A673 (cell line): ENCODE measurements at regions not wholly inside any gene's neighbourhood (a gene's known extent, or its start where the extent isn't known, plus 50 kb on each side); places are given as distances from the start of the nearest gene placed in this dataset.

ENCODE experiments used
- BruUV-seq: library from RNA; stranded (reverse); fragments of 400-500 nt; replicated peaks from 2 replicates; lab custom pipeline; 2021; lab: Mats Ljungman, UMichigan
- CTCF ChIA-PET: fragments of 300-600 bp; sonication (Branson Sonifier 250); formaldehyde crosslinking; loops from one replicate; lab custom pipeline; 2022; ENCODE audit warnings: antibody characterized with exemption; lab: Charles Lee
- POLR2A ChIA-PET: fragments of 300-600 bp; sonication (Branson Sonifier 250); formaldehyde crosslinking; loops from one replicate; lab custom pipeline; 2022; ENCODE audit warnings: antibody characterized with exemption; ENCODE audit not compliant: low non-redundant PET; lab: Charles Lee
- DNase-seq: peaks from one replicate; pipeline ENCODE4 v3.0.0-alpha.2; 2015; ENCODE audit warnings: low spot score
- H3K27ac ChIP-seq: fragments of 200-600 bp; sonication (generic); 2 replicates; pipeline ENCODE4 v1.5.1; 2016; ENCODE audit warnings: mixed run types, low read depth, mild to moderate bottlenecking, mixed read lengths, antibody characterized with exemption, low read length; ENCODE audit not compliant: poor library complexity, severe bottlenecking
- H3K27me3 ChIP-seq: fragments of 200-600 bp; sonication (generic); replicated peaks from 2 replicates; pipeline ENCODE4 v1.6.1; 2017; ENCODE audit warnings: mixed run types, low read depth, mild to moderate bottlenecking, mixed read lengths, antibody characterized with exemption, low read length; ENCODE audit not compliant: insufficient read depth, poor library complexity
- H3K36me3 ChIP-seq: fragments of 200-600 bp; sonication (generic); 2 replicates; pipeline ENCODE4 v1.6.1; 2016; ENCODE audit warnings: mixed run types, mild to moderate bottlenecking, mixed read lengths, antibody characterized with exemption, low read length; ENCODE audit not compliant: insufficient read depth, poor library complexity, severe bottlenecking
- H3K4me1 ChIP-seq: fragments of 200-600 bp; sonication (generic); 2 replicates; pipeline ENCODE4 v1.6.1; 2017; ENCODE audit warnings: mixed run types, mild to moderate bottlenecking, mixed read lengths, antibody characterized with exemption, low read length; ENCODE audit not compliant: insufficient read depth, poor library complexity, severe bottlenecking
- H3K4me3 ChIP-seq: fragments of 200-600 bp; sonication (generic); 2 replicates; pipeline ENCODE4 v1.5.1; 2016; ENCODE audit warnings: low read depth, mixed run types, mild to moderate bottlenecking, mixed read lengths, low read length; ENCODE audit not compliant: poor library complexity, severe bottlenecking
- H3K9me3 ChIP-seq: fragments of 200-600 bp; sonication (generic); 2 replicates; pipeline ENCODE4 v1.6.1; 2016; ENCODE audit warnings: mixed run types, low read depth, mild to moderate bottlenecking, mixed read lengths, antibody characterized with exemption, low read length; ENCODE audit not compliant: poor library complexity, severe bottlenecking
- EZH2 ChIP-seq: fragments of 200-600 bp; sonication (generic); IDR thresholded peaks from 2 replicates; pipeline ENCODE4 v1.6.1; 2017; ENCODE audit warnings: borderline replicate concordance, low read depth, mild to moderate bottlenecking, mixed read lengths, antibody characterized with exemption, low read length; ENCODE audit not compliant: poor library complexity, severe bottlenecking
- intact Hi-C: fragments of 100-400 bp; cut with micrococcal nuclease; formaldehyde crosslinking; loops from one replicate; pipeline ENCODE4 v1.10.0; 2022; ENCODE audit not compliant: unreplicated experiment
- TF ChIP-seq, protein P1 (sequence below): fragments of 300-800, 200-600 bp; sonication (generic); conservative IDR thresholded peaks from 2 replicates; pipeline ENCODE4 v1.5.1; 2017; ENCODE audit warnings: low read depth, mild to moderate bottlenecking, antibody characterized with exemption, low read length, moderate library complexity, mixed read lengths

DNA sequence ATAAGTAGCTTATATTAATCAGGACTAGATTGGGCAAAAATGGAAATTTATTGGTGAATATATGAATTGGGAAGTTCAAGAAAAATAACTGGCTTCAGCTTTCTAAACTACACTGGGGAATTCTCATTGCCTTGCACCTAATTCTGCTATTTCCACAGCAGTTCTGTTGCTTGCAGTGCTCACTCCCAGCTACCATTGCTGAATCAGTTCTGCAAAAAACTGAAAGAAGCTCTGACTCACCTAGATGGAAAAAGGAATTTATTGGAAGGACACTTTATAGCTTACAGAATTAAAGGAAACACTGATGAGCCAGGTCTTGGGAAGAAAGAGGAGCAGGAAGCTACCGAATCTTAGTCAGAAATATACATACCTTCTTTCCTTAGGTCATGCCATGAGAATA is 60.3 kb upstream of the ACVR1 start:
- TF ChIP-seq, protein P1, sequence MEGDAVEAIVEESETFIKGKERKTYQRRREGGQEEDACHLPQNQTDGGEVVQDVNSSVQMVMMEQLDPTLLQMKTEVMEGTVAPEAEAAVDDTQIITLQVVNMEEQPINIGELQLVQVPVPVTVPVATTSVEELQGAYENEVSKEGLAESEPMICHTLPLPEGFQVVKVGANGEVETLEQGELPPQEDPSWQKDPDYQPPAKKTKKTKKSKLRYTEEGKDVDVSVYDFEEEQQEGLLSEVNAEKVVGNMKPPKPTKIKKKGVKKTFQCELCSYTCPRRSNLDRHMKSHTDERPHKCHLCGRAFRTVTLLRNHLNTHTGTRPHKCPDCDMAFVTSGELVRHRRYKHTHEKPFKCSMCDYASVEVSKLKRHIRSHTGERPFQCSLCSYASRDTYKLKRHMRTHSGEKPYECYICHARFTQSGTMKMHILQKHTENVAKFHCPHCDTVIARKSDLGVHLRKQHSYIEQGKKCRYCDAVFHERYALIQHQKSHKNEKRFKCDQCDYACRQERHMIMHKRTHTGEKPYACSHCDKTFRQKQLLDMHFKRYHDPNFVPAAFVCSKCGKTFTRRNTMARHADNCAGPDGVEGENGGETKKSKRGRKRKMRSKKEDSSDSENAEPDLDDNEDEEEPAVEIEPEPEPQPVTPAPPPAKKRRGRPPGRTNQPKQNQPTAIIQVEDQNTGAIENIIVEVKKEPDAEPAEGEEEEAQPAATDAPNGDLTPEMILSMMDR: no peak
- TF ChIP-seq EZH2: no peak
- DNase-seq: no peak
- Histone ChIP-seq H3K36me3 (no peaks in the 10 kb centered on the region), H3K27ac (no peak overlapping the region), H3K9me3 (no peaks in the 10 kb centered on the region), H3K27me3 (no peaks in the 10 kb centered on the region), H3K4me1 (peaks cover 17% of the 10 kb centered on the region), H3K4me3 (no peak overlapping the region)
- CTCF ChIA-PET: no interaction called here
- BruUV-seq: no TSS peak
- POLR2A ChIA-PET: no interaction called here
- intact Hi-C loops: no loop called here

DNA sequence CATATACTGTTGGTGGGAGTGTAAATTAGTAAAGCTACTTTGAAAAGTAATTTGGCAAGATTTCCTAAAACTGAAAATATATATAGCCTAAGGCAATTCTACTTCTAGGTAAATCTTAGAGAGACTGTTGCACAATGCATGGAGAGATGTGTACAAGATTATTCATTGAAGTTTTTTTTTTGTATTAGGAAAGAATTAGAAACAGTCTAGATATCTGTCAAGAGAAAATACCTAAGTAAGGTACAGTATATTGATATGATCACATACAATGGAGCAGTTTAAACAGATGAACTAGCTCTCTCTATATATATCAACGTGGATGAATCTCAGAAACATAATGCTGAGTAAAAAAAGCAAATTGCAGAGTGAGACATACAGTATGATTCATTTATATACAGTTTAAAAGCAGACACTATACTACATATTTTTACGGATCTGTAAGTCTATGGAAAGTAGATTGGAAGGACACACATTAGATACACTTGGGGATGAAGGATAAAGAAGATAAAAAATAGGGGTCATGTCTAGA is 59.3 kb upstream of the ACVR1 start:
- no peaks in the 10 kb centered on the region for H3K27me3 ChIP-seq
- CTCF ChIA-PET: no interaction called here
- H3K36me3 ChIP-seq: no peaks in the 10 kb centered on the region
- no peaks in the 10 kb centered on the region for H3K9me3 ChIP-seq
- no peak overlapping the region for H3K27ac ChIP-seq
- DNase-seq: no peak
- POLR2A ChIA-PET: no interaction called here
- intact Hi-C loops: no loop called here
- peaks cover 17% of the 10 kb centered on the region for H3K4me1 ChIP-seq
- H3K4me3 ChIP-seq: no peak overlapping the region
- TF ChIP-seq EZH2: no peak
- TF ChIP-seq, protein P1: no peak
- BruUV-seq: no TSS peak

DNA sequence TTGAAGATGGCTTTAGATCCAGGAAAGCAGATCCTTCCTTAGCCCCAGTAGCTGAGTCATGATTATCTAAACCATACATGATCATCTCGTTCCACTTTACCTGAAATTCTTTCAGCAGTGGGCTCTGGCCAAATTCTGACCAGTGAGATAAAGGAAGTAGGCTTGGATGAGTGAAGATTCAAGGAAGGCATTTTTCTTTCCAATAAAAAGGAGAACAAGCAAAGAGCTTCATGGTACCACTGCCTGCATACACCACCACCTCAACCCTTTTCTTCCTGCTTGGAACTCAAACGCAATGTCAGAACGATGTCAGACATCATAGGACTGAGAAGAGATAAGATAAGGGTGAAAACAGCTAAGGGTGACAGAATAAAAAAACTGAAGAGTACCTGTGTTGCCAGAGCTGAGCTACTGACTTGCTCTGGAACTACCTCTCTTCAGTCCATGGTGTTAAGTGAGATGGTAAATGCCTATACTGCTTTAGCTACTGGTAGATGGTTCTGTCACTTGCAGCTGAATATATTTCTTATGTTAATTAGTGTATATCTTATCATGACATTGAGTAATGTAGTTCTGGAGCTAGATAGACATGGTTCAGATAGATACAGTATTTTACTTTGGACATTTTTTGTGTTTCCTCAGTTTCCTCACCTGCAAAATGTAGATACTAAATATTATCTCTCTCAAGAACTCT is 58.7 kb upstream of the ACVR1 start:
- ChIA-PET CTCF (no interaction called here), POLR2A (no interaction called here)
- Histone ChIP-seq H3K36me3 (no peaks in the 10 kb centered on the region), H3K9me3 (no peaks in the 10 kb centered on the region), H3K4me3 (no peak overlapping the region), H3K27me3 (no peaks in the 10 kb centered on the region), H3K4me1 (peaks cover 17% of the 10 kb centered on the region), H3K27ac (no peak overlapping the region)
- no peak for TF ChIP-seq EZH2
- TF ChIP-seq, protein P1: no peak
- BruUV-seq: no TSS peak
- intact Hi-C loops: no loop called here
- no peak for DNase-seq
